H1 (cell line): ENCODE measurements at regions not wholly inside any gene's neighbourhood (a gene's known extent, or its start where the extent isn't known, plus 50 kb on each side); places are given as distances from the start of the nearest gene placed in this dataset.

Experiments used
- CTCF ChIA-PET: fragments of 300-600 bp; sonication (Branson Sonifier 250); formaldehyde crosslinking; loops from one replicate; lab custom pipeline; 2021; ENCODE audit not compliant: partially characterized antibody; lab: Charles Lee
- POLR2A ChIA-PET: fragments of 300-600 bp; sonication (Branson Sonifier 250); formaldehyde crosslinking; loops from one replicate; lab custom pipeline; 2021; ENCODE audit warnings: inconsistent platforms; ENCODE audit not compliant: partially characterized antibody; lab: Charles Lee
- DNase-seq, 2 experiments: peaks; one replicate each; pipeline versions ENCODE4 v3.0.0 to v3.0.0-alpha.2; 2010 to 2022; ENCODE audit warnings: low spot score in 2 of 2, low read depth in 1 of 2, mixed read lengths in 1 of 2
- FAIRE-seq: peaks from 2 replicates; lab custom pipeline; 2011; peaks lifted over from hg19 to GRCh38; lab: Jason Lieb, UNC
- H2AFZ ChIP-seq: 2 replicates; pipeline ENCODE4 v1.8.1; 2012; ENCODE audit warnings: low read length, inconsistent platforms
- H2AK5ac ChIP-seq: 2 replicates; pipeline ENCODE4 v1.6.1; 2013; ENCODE audit warnings: low read depth, low read length
- H2BK120ac ChIP-seq: replicated peaks from 2 replicates; pipeline ENCODE3; 2013; ENCODE audit warnings: low read depth, low read length, inconsistent platforms
- H2BK12ac ChIP-seq: 2 replicates; pipeline ENCODE4 v1.6.1; 2013; ENCODE audit warnings: low read depth, low read length
- H2BK15ac ChIP-seq: 2 replicates; pipeline ENCODE4 v1.6.1; 2013; ENCODE audit warnings: low read length
- H2BK20ac ChIP-seq: 2 replicates; pipeline ENCODE4 v1.6.1; 2013; ENCODE audit warnings: low read length
- H2BK5ac ChIP-seq: 2 replicates; pipeline ENCODE4 v1.6.1; 2013; ENCODE audit warnings: low read depth, low read length
- H3K14ac ChIP-seq: 2 replicates; pipeline ENCODE4 v1.6.1; 2013; ENCODE audit warnings: inconsistent platforms; ENCODE audit not compliant: insufficient read length
- H3K18ac ChIP-seq: 2 replicates; pipeline ENCODE4 v1.6.1; 2013; ENCODE audit warnings: low read length; ENCODE audit errors: extremely low read depth
- H3K23ac ChIP-seq: 2 replicates; pipeline ENCODE4 v1.6.1; 2013; ENCODE audit warnings: inconsistent platforms; ENCODE audit not compliant: insufficient read length
- H3K23me2 ChIP-seq: 2 replicates; pipeline ENCODE4 v1.6.1; 2013; ENCODE audit warnings: low read depth, low read length
- H3K27ac ChIP-seq: 2 replicates; pipeline ENCODE4 v1.6.1; 2011; ENCODE audit warnings: low read depth, low read length, inconsistent platforms
- H3K27me3 ChIP-seq, 4 experiments: replicated peaks in 1 of 4; 1 replicate in 1 of 4; 2 replicates in 3 of 4; pipeline versions ENCODE4 v1.6.1 to v1.8.1; 2011 to 2013; ENCODE audit warnings: low read length in 3 of 4, mild to moderate bottlenecking in 3 of 4, inconsistent platforms in 2 of 4, mixed read lengths in 2 of 4, moderate library complexity in 1 of 4; ENCODE audit not compliant: control insufficient read depth in 3 of 4, insufficient read depth in 3 of 4; ENCODE audit errors: extremely low read depth in 1 of 4
- H3K36me3 ChIP-seq, 4 experiments: 2 replicates each; pipeline versions ENCODE4 v1.6.1 to v1.8.1; 2011 to 2013; ENCODE audit warnings: mild to moderate bottlenecking in 4 of 4, low read length in 3 of 4, moderate library complexity in 2 of 4, control low read depth in 1 of 4, inconsistent platforms in 1 of 4; ENCODE audit not compliant: insufficient read depth in 4 of 4, control insufficient read depth in 2 of 4
- H3K4ac ChIP-seq: replicated peaks from 2 replicates; pipeline ENCODE3; 2013; ENCODE audit warnings: low read length, low read depth, mixed read lengths, inconsistent platforms; ENCODE audit not compliant: insufficient read length
- H3K4me1 ChIP-seq, 4 experiments: replicated peaks in 1 of 4; 1 replicate in 1 of 4; 2 replicates in 3 of 4; pipeline versions ENCODE4 v1.6.1 to v1.8.1; 2011 to 2013; ENCODE audit warnings: low read length in 3 of 4, inconsistent platforms in 2 of 4, mixed read lengths in 1 of 4; ENCODE audit not compliant: insufficient read depth in 4 of 4, control insufficient read depth in 3 of 4
- H3K4me2 ChIP-seq, 2 experiments: 2 replicates each; pipeline versions ENCODE4 v1.6.1 to v1.8.1; 2011 to 2013; ENCODE audit warnings: low read depth in 2 of 2, low read length in 2 of 2, control low read depth in 1 of 2, inconsistent platforms in 1 of 2, mild to moderate bottlenecking in 1 of 2; ENCODE audit not compliant: insufficient read depth in 1 of 2
- H3K4me3 ChIP-seq, 4 experiments: fragments of 200-600, 300-600 bp in 1 of 4; sonication (generic), shearing (Covaris generic), sonication (Bioruptor Twin) in 1 of 4; 2 replicates each; pipeline versions ENCODE4 v1.5.1 to v1.8.1; 2011 to 2016; ENCODE audit warnings: low read length in 4 of 4, low read depth in 3 of 4, control low read depth in 2 of 4, inconsistent platforms in 2 of 4, mild to moderate bottlenecking in 2 of 4, mixed read lengths in 1 of 4, moderate library complexity in 1 of 4; ENCODE audit not compliant: insufficient read depth in 2 of 4; ENCODE audit errors: extremely low read depth in 1 of 4
- H3K56ac ChIP-seq: replicated peaks from 2 replicates; pipeline ENCODE3; 2013; ENCODE audit warnings: low read depth, mild to moderate bottlenecking, mixed read lengths, low read length, inconsistent platforms; ENCODE audit not compliant: insufficient read length
- H3K79me1 ChIP-seq: 2 replicates; pipeline ENCODE4 v1.6.1; 2013; ENCODE audit warnings: low read depth, low read length, control low read depth
- H3K79me2 ChIP-seq, 2 experiments: 2 replicates each; pipeline versions ENCODE4 v1.6.1 to v1.8.1; 2012 to 2013; ENCODE audit warnings: low read length in 2 of 2, mild to moderate bottlenecking in 2 of 2, inconsistent platforms in 1 of 2; ENCODE audit not compliant: insufficient read depth in 2 of 2, control insufficient read depth in 1 of 2
- H3K9ac ChIP-seq, 4 experiments: replicated peaks in 1 of 4; 1 replicate in 1 of 4; 2 replicates in 3 of 4; pipeline versions ENCODE4 v1.6.1 to v1.8.1; 2011 to 2013; ENCODE audit warnings: low read depth in 3 of 4, low read length in 3 of 4, control low read depth in 2 of 4, mild to moderate bottlenecking in 2 of 4, moderate library complexity in 2 of 4, inconsistent platforms in 1 of 4; ENCODE audit errors: extremely low read depth in 1 of 4
- H3K9me3 ChIP-seq, 2 experiments: 2 replicates each; pipeline versions ENCODE4 v1.6.1 to v1.8.1; 2012 to 2013; ENCODE audit warnings: mild to moderate bottlenecking in 2 of 2, moderate library complexity in 2 of 2, control low read depth in 1 of 2, inconsistent platforms in 1 of 2, low read depth in 1 of 2, low read length in 1 of 2, mixed read lengths in 1 of 2; ENCODE audit not compliant: insufficient read depth in 2 of 2
- H4K20me1 ChIP-seq, 2 experiments: replicated peaks in 1 of 2; 2 replicates each; pipeline versions ENCODE3 to v1.8.1; 2011 to 2013; ENCODE audit warnings: inconsistent platforms in 2 of 2, low read length in 2 of 2, mild to moderate bottlenecking in 1 of 2; ENCODE audit not compliant: insufficient read depth in 2 of 2, control insufficient read depth in 1 of 2
- H4K5ac ChIP-seq: 2 replicates; pipeline ENCODE4 v1.6.1; 2013; ENCODE audit warnings: low read length, low read depth, mixed read lengths, inconsistent platforms; ENCODE audit not compliant: insufficient read length
- H4K8ac ChIP-seq: 2 replicates; pipeline ENCODE4 v1.8.0; 2013; ENCODE audit warnings: mild to moderate bottlenecking, moderate library complexity, low read length, inconsistent platforms; ENCODE audit not compliant: insufficient read depth; ENCODE audit errors: extremely low read depth
- H4K91ac ChIP-seq: replicated peaks from 2 replicates; pipeline ENCODE3; 2013; ENCODE audit warnings: low read length, mixed read lengths, inconsistent platforms; ENCODE audit not compliant: insufficient read length
- CEBPB ChIP-seq: IDR thresholded peaks from 2 replicates; pipeline ENCODE4 v1.6.1; 2012; ENCODE audit warnings: low read depth, low read length
- RBBP5 ChIP-seq: IDR thresholded peaks from 2 replicates; pipeline ENCODE4 v1.7.1; 2012; ENCODE audit warnings: low read depth, mild to moderate bottlenecking, inconsistent platforms, low read length, moderate library complexity, borderline replicate concordance
- WGBS, 2 experiments: shearing (Covaris generic) in 1 of 2; methylation state at CpG; one replicate each; pipeline versions ENCODE4 v1.1.6 to v1.1.7; 2013 to 2015; ENCODE audit warnings: low lambda C conversion rate in 2 of 2, mixed read lengths in 2 of 2, inconsistent platforms in 1 of 2, low coverage in 1 of 2, missing lambda C conversion rate in 1 of 2; ENCODE audit not compliant: insufficient replicate concordance in 2 of 2, insufficient coverage in 1 of 2, insufficient read length in 1 of 2; ENCODE audit errors: extremely low coverage in 1 of 2, missing lambda C conversion rate in 1 of 2; 5-methylcytosine and 5-hydroxymethylcytosine counted together

DNA sequence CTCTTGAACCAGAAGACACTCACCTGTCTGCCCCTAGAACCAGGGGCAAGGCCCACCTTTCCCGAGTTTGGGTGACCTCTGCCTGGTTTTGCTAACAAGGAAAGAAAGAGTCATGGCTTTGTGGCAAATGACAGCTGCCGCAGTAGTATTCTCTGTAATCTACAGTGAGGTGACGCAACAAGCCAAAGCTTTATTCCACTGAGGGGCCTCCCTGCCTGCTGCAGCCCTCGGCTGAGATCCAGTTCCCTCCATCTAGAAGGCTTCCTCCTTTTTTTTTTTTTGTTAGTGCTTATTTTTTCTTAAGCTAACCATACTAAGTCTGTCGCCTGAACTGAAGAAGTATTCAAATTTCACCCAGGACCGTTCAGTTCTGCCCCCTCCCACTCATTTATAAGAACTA is 142.3 kb upstream of the TMCC3 start:
- Histone ChIP-seq H4K8ac (no peak overlapping the region), H2BK12ac (no peak overlapping the region), H2BK20ac (no peak overlapping the region), H3K4ac (no peak overlapping the region), H3K4me1 (peaks cover 0 to 7% (median 1%) of the 10 kb centered on the region in 4 experiments; a peak in 1 of 7 replicates), H2AFZ (no peak overlapping the region), H3K79me2 (no peaks in the 10 kb centered on the region), H3K27me3 (no peaks in the 10 kb centered on the region), H3K79me1 (no peaks in the 10 kb centered on the region), H4K5ac (no peak overlapping the region), H2AK5ac (no peak overlapping the region), H2BK5ac (no peak overlapping the region), H3K23ac (no peak overlapping the region), H3K36me3 (no peaks in the 10 kb centered on the region), H4K91ac (no peak overlapping the region), H3K4me3 (no peak overlapping the region), H3K14ac (no peak overlapping the region), H3K18ac (no peak overlapping the region), H3K56ac (no peak overlapping the region), H3K9me3 (no peaks in the 10 kb centered on the region), H2BK120ac (no peak overlapping the region), H3K23me2 (no peaks in the 10 kb centered on the region), H2BK15ac (no peak overlapping the region), H3K9ac (no peak overlapping the region), H4K20me1 (no peaks in the 10 kb centered on the region), H3K27ac (no peak overlapping the region), H3K4me2 (no peak overlapping the region)
- POLR2A ChIA-PET = no interaction called here
- WGBS, 2 experiments = 91% methylated on average over 5 of the region's 6 CpGs; no CpG with 5 or more reads in 1 of the 2 experiments
- CTCF ChIA-PET = interaction anchor here (0.7 to 1.3 kb wide), 2 partner anchors 29 to 143 kb away, joined by 3 read pairs; no protein-coding TSS in a partner anchor
- DNase-seq (no peak), FAIRE-seq (no peak)
- TF ChIP-seq CEBPB (peak; percentile 56; the same call in 1 of the 2 replicates), RBBP5 (no peak)
